ENCODE measurements at regions not wholly inside any gene's neighbourhood (a gene's known extent, or its start where the extent isn't known, plus 50 kb on each side); places are given as distances from the start of the nearest gene placed in this dataset.
"Not testable (repeated sequence)": the region's sequence is repeated elsewhere in the genome, so short reads cannot be mapped to it uniquely, and the experiment has no call there.

GRCh38 chr9:119677811-119678505 is 308.7 kb upstream of the BRINP1 start:
- WGBS, 4 donors, result 46 to 64% (median 53%) methylated on average over 7 of the region's 7 CpGs
- no peak overlapping the region for H3K4me3 ChIP-seq
- intact Hi-C loops (cut with DNase I), result no loop called here
- no peaks in the 10 kb centered on the region for H3K9me3 ChIP-seq (replicated peaks in 1 of 3)
- no peak for TF ChIP-seq POLR2A (IDR thresholded peaks at IDR 0.05)
- TF ChIP-seq, protein P1, sequence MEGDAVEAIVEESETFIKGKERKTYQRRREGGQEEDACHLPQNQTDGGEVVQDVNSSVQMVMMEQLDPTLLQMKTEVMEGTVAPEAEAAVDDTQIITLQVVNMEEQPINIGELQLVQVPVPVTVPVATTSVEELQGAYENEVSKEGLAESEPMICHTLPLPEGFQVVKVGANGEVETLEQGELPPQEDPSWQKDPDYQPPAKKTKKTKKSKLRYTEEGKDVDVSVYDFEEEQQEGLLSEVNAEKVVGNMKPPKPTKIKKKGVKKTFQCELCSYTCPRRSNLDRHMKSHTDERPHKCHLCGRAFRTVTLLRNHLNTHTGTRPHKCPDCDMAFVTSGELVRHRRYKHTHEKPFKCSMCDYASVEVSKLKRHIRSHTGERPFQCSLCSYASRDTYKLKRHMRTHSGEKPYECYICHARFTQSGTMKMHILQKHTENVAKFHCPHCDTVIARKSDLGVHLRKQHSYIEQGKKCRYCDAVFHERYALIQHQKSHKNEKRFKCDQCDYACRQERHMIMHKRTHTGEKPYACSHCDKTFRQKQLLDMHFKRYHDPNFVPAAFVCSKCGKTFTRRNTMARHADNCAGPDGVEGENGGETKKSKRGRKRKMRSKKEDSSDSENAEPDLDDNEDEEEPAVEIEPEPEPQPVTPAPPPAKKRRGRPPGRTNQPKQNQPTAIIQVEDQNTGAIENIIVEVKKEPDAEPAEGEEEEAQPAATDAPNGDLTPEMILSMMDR (IDR thresholded peaks at IDR 0.05), result no peak
- no peaks in the 10 kb centered on the region for H3K4me1 ChIP-seq (replicated peaks in 1 of 2)
- no peak for DNase-seq
- no peaks in the 10 kb centered on the region for H3K36me3 ChIP-seq (replicated peaks in 1 of 2)
- no peak overlapping the region for H3K27ac ChIP-seq
- H3K27me3 ChIP-seq, result no peaks in the 10 kb centered on the region

DNA sequence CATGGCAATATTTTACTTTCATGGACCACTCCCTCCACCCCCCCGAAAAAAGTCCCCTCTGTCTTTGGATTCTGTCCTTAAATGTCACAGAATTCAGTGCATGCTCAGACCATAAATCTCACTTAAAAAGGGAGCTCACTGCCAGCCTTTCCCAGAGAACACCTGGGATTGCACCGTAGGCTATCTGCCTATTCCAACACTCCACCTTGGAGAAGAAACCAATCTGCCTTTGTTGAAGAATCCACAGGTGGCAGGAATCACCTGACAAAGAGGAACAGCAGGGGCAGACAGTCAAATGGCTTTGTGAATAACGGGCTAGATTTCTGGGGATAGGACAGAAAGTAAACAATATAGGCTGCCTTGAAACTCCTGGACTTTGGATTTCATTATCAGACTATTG is 306.7 kb upstream of the BRINP1 start:
- Histone ChIP-seq H3K4me3 (no peak overlapping the region), H3K27me3 (no peaks in the 10 kb centered on the region), H3K36me3 (replicated peaks in 1 of 2) (no peaks in the 10 kb centered on the region), H3K9me3 (replicated peaks in 1 of 3) (no peaks in the 10 kb centered on the region), H3K4me1 (replicated peaks in 1 of 2) (no peaks in the 10 kb centered on the region), H3K27ac (no peak overlapping the region)
- intact Hi-C loops (cut with DNase I), result no loop called here
- DNase-seq, result no peak
- TF ChIP-seq, protein P1 (IDR thresholded peaks at IDR 0.05), result no peak
- no peak for TF ChIP-seq POLR2A (IDR thresholded peaks at IDR 0.05)
- WGBS, 4 donors, result 34 to 54% (median 45%) methylated on average over 2 to 3 of the region's 3 CpGs

DNA sequence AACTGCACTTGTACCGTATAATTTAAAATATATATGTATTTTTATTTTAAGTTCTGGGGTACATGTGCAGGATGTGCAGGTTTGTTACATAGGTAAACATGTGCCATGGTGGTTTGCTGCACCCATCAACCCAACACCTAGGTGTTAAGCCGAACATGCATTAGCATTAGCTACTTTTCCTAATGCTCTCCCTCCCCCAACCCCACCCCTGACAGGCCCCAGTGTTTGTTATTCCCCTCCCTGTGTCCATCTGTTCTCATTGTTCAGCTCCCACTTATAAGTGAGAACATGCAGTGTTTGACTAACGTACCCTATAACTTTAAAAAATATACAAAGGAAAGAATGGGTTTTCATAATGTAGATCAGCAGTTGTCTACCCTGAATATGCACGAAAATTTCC is 303.5 kb upstream of the BRINP1 start:
- H3K27ac ChIP-seq; DNase-seq; H3K4me1 ChIP-seq (replicated peaks in 1 of 2); intact Hi-C loops (cut with DNase I); H3K9me3 ChIP-seq (replicated peaks in 1 of 3); H3K4me3 ChIP-seq; H3K27me3 ChIP-seq; H3K36me3 ChIP-seq (replicated peaks in 1 of 2): not testable (repeated sequence)
- WGBS, 4 donors, result 61 to 67% (median 66%) methylated on average over 4 of the region's 4 CpGs

DNA sequence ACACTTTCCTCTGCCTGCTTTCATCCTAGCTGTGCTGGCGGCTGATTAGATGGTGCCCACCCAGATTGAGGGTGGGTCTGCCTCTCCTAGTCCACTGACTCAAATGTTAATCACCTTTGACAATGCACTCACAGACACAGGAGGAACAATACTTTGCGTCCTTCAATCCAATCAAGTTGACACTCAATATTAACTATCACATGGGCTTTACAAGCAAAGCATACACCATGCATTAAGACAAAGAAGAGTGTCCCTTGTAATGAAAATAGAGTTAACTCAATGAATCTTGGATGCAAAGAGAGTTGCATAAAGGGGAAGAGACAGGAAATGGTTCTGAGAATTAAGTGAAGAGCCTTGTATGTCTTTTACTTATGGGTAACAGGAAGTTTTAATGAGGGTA is 298.7 kb upstream of the BRINP1 start:
- Histone ChIP-seq H3K27ac (no peak overlapping the region), H3K27me3 (no peaks in the 10 kb centered on the region), H3K36me3 (replicated peaks in 1 of 2) (no peaks in the 10 kb centered on the region), H3K9me3 (replicated peaks in 1 of 3) (no peaks in the 10 kb centered on the region), H3K4me3 (no peak overlapping the region), H3K4me1 (replicated peaks in 1 of 2) (no peaks in the 10 kb centered on the region)
- 67 to 90% (median 86%) methylated on average over 2 of the region's 2 CpGs for WGBS, 4 donors
- no peak for DNase-seq
- TF ChIP-seq POLR2A (IDR thresholded peaks at IDR 0.05), result no peak
- TF ChIP-seq, protein P1 (IDR thresholded peaks at IDR 0.05), result no peak
- intact Hi-C loops (cut with DNase I), result no loop called here

GRCh38 chr9:119667163-119667562 is 297.9 kb upstream of the BRINP1 start:
- Histone ChIP-seq H3K27ac (no peak overlapping the region), H3K36me3 (replicated peaks in 1 of 2) (no peaks in the 10 kb centered on the region), H3K4me3 (no peak overlapping the region), H3K9me3 (replicated peaks in 1 of 3) (no peaks in the 10 kb centered on the region), H3K27me3 (no peaks in the 10 kb centered on the region), H3K4me1 (replicated peaks in 1 of 2) (no peaks in the 10 kb centered on the region)
- WGBS, 4 donors, result 68 to 85% (median 72%) methylated on average over 2 of the region's 2 CpGs
- no peak for DNase-seq
- intact Hi-C loops (cut with DNase I), result no loop called here
- TF ChIP-seq POLR2A (IDR thresholded peaks at IDR 0.05), result no peak
- TF ChIP-seq, protein P1 (IDR thresholded peaks at IDR 0.05), result no peak
